ENCODE measurements at regions not wholly inside any gene's neighbourhood (a gene's known extent, or its start where the extent isn't known, plus 50 kb on each side); places are given as distances from the start of the nearest gene placed in this dataset.

DNA sequence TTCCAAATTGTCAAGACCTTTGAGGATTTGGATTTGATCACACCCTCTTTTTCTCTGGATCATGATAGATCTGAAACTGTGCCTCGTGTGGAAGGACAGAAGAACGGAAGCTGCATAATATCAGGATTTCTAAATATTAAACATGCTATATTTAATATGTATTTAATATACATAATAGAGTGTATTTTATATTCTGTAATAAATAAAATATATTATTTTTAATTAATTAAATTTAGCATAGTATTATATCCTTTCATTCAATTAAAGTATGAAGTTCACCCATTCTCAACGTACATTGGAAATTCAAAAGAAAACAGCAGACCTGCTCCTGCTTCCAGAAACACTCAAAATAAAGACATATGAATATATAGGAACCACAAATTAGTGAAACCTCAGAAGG, 70.6 kb upstream of the GLIS3 start:
- no peak overlapping the region for H3K27ac ChIP-seq
- peaks cover 2% of the 10 kb centered on the region for H3K27me3 ChIP-seq (ENCODE audit: insufficient read depth, low read depth, severe bottlenecking)
- no peak for DNase-seq
- TF ChIP-seq, protein P1, sequence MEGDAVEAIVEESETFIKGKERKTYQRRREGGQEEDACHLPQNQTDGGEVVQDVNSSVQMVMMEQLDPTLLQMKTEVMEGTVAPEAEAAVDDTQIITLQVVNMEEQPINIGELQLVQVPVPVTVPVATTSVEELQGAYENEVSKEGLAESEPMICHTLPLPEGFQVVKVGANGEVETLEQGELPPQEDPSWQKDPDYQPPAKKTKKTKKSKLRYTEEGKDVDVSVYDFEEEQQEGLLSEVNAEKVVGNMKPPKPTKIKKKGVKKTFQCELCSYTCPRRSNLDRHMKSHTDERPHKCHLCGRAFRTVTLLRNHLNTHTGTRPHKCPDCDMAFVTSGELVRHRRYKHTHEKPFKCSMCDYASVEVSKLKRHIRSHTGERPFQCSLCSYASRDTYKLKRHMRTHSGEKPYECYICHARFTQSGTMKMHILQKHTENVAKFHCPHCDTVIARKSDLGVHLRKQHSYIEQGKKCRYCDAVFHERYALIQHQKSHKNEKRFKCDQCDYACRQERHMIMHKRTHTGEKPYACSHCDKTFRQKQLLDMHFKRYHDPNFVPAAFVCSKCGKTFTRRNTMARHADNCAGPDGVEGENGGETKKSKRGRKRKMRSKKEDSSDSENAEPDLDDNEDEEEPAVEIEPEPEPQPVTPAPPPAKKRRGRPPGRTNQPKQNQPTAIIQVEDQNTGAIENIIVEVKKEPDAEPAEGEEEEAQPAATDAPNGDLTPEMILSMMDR (IDR thresholded peaks at IDR 0.05; ENCODE audit: low read depth, low read length), result no peak
- no peaks in the 10 kb centered on the region for H3K36me3 ChIP-seq
- H3K9me3 ChIP-seq (ENCODE audit: severe bottlenecking), result no peaks in the 10 kb centered on the region
- no peak overlapping the region for H3K4me3 ChIP-seq (ENCODE audit: low read depth, low read length)

DNA sequence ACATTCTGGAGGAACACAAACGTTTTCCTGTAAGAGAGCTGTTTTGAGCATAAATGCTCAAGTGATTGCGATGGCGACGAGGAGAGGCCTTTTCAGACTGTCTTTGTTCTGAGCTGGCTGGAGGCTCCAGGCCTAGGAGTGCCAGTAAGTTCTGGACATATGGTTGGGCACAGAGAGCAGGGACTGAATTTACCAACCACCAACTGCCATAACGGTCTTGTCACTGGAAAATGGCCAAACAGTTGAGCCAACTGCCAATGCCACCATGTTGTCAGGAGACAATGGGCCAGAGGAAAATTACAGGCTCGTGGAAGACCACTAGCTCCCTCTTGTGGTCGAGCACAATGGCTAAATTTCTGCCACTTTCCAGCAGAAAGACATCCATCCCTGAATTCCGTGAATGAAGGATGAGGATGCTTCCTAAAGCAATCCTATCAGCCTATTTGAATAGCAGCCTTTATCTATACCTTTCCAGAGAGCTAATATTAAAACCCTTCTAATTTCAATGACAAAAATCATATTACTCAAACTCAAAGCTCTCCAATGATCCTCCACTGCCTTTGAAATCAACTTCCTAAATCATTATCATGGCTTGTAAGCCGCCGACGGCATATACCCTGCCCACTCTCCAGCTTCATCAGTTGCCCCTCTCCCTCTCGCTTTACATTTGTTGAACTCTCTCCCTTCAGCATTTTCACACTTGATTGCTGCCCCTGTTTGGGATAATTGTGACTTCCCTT, 66.9 kb upstream of the GLIS3 start:
- Histone ChIP-seq H3K9me3 (ENCODE audit: severe bottlenecking) (no peaks in the 10 kb centered on the region), H3K36me3 (no peaks in the 10 kb centered on the region), H3K27ac (no peak overlapping the region), H3K27me3 (ENCODE audit: insufficient read depth, low read depth, severe bottlenecking) (no peaks in the 10 kb centered on the region), H3K4me3 (ENCODE audit: low read depth, low read length) (no peak overlapping the region)
- TF ChIP-seq, protein P1 (IDR thresholded peaks at IDR 0.05; ENCODE audit: low read depth, low read length), result peak; percentile 80
- DNase-seq, result peak; percentile 16

DNA sequence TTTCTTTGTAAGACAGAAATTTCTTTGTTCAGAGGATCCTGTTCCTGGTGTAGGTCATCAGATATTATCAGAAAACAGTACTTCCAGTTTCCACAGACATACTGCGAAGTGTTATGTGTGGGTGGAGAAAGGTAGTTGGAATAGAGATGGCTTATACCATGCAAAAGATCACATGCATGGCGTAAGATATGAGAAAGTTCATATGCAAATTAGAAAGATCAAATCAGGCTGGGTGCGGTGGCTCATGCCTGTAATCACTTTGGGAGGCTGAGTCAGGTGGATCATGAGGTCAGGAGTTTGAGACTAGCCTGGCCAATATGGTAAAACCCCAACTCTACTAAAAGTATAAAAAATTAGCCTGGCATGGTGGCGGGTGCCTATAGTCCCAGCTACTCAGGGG, 65.2 kb upstream of the GLIS3 start:
- Histone ChIP-seq H3K27ac (no peak overlapping the region), H3K4me3 (ENCODE audit: low read depth, low read length) (no peak overlapping the region), H3K36me3 (no peaks in the 10 kb centered on the region), H3K27me3 (ENCODE audit: insufficient read depth, low read depth, severe bottlenecking) (peaks cover 5% of the 10 kb centered on the region), H3K9me3 (ENCODE audit: severe bottlenecking) (no peaks in the 10 kb centered on the region)
- TF ChIP-seq, protein P1 (IDR thresholded peaks at IDR 0.05; ENCODE audit: low read depth, low read length), result no peak
- DNase-seq, result no peak

DNA sequence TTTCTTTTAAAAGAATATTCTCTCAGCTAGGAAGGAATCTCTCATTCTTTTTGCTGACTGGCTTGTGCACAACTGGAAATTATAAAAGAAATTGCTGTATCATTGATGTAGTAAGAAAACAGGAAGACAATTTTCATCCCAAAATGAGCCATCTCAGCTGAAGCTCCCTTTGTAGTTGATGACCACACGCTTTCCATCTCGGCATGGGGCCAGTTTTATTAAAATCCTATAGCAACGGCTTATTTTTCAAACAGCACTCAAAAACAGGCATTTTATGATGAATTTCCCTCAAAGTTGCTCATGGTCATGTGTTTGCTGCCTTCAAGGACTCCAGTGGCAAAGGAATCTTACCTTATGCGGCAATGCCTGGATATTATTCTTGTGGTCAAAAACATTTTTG, 62.4 kb upstream of the GLIS3 start:
- no peaks in the 10 kb centered on the region for H3K9me3 ChIP-seq (ENCODE audit: severe bottlenecking)
- H3K36me3 ChIP-seq, result no peaks in the 10 kb centered on the region
- no peak overlapping the region for H3K4me3 ChIP-seq (ENCODE audit: low read depth, low read length)
- H3K27me3 ChIP-seq (ENCODE audit: insufficient read depth, low read depth, severe bottlenecking), result peaks cover 8% of the 10 kb centered on the region
- H3K27ac ChIP-seq, result no peak overlapping the region
- DNase-seq, result no peak
- TF ChIP-seq, protein P1 (IDR thresholded peaks at IDR 0.05; ENCODE audit: low read depth, low read length), result no peak

DNA sequence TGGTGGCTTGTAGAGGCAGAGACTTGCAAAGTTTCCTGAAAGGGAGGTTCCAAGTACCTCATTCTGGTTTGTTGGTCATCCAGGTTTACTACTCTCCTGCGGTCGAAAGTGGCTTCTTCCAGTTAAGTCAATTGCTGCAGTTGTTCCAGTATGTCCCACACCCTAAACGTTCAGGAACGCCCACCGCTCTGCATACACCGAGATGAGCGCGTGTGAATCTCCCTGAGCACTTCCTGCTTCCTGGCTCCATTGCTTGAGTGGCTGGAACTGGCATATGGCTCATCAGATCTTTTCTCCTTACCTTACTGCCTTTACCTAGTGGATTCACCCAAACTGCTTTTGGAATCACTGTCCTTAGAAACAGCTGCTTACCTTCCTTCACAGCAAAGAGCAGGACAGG, 59.1 kb upstream of the GLIS3 start:
- Histone ChIP-seq H3K4me3 (ENCODE audit: low read depth, low read length) (no peak overlapping the region), H3K9me3 (ENCODE audit: severe bottlenecking) (no peaks in the 10 kb centered on the region), H3K27ac (no peak overlapping the region), H3K27me3 (ENCODE audit: insufficient read depth, low read depth, severe bottlenecking) (peaks cover 11% of the 10 kb centered on the region), H3K36me3 (no peaks in the 10 kb centered on the region)
- DNase-seq, result no peak
- TF ChIP-seq, protein P1 (IDR thresholded peaks at IDR 0.05; ENCODE audit: low read depth, low read length), result no peak

DNA sequence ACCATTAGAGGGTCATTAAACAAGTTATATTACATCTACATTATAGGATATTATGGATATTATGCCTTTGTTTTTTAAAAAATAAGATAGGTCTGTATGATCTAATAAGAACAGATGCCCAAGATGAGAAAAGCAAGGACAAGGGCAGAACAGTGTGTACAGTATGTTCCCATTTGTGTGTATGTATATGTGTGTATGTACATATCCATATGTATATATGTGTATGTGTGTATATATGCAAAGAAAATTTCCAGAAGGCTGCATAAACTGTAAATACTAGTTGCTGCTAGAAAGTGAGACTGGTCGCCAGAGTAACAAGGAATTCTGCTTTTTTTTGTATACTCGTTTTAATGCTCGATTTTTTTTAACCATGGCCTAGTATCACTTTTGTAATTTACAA, 58.1 kb upstream of the GLIS3 start:
- no peaks in the 10 kb centered on the region for H3K9me3 ChIP-seq (ENCODE audit: severe bottlenecking)
- no peak for DNase-seq
- TF ChIP-seq, protein P1 (IDR thresholded peaks at IDR 0.05; ENCODE audit: low read depth, low read length), result no peak
- H3K27me3 ChIP-seq (ENCODE audit: insufficient read depth, low read depth, severe bottlenecking), result peaks cover 11% of the 10 kb centered on the region
- H3K36me3 ChIP-seq, result no peaks in the 10 kb centered on the region
- no peak overlapping the region for H3K4me3 ChIP-seq (ENCODE audit: low read depth, low read length)
- no peak overlapping the region for H3K27ac ChIP-seq

Measured in WERI-Rb-1 (cell line).